Sigmoid colon (tissue), 6 donors: ENCODE measurements at regions not wholly inside any gene's neighbourhood (a gene's known extent, or its start where the extent isn't known, plus 50 kb on each side); places are given as distances from the start of the nearest gene placed in this dataset.

Experiments used
- DNase-seq: peaks from one replicate; pipeline ENCODE4 v3.0.0-alpha.2; 2019
- H3K27ac ChIP-seq, 4 donors: fragments of 200-600 bp; sonication (generic); one replicate each; pipeline ENCODE4 v1.5.1; 2016 to 2019; ENCODE audit warnings: mild to moderate bottlenecking in 1 of 4
- H3K27me3 ChIP-seq, 3 donors: fragments of 200-600 bp; sonication (generic); one replicate each; pipeline ENCODE4 v1.5.1; 2019; ENCODE audit warnings: mild to moderate bottlenecking in 1 of 3
- H3K36me3 ChIP-seq, 4 donors: fragments of 200-600 bp; sonication (generic); one replicate each; pipeline ENCODE4 v1.5.1; 2016 to 2019
- H3K4me1 ChIP-seq, 4 donors: fragments of 200-600 bp; sonication (generic); one replicate each; pipeline ENCODE4 v1.5.1; 2017 to 2019
- H3K4me3 ChIP-seq, 4 donors: fragments of 200-600 bp; sonication (generic); one replicate each; pipeline ENCODE4 v1.5.1; 2017 to 2019; ENCODE audit warnings: mild to moderate bottlenecking in 2 of 4, moderate library complexity in 1 of 4
- H3K9me3 ChIP-seq, 4 donors: fragments of 200-600 bp in 3 of 4; sonication (generic) in 3 of 4; one replicate each; pipeline versions ENCODE4 v1.5.1 to v1.6.1; 2013 to 2019
- CTCF ChIP-seq, 4 experiments: fragments of 450-650 bp in 3 of 4; fragments of 200-600 bp in 1 of 4; IDR thresholded peaks; one replicate each; pipeline ENCODE4 v1.5.1; 2016 to 2019; ENCODE audit warnings: antibody characterized with exemption in 4 of 4, mild to moderate bottlenecking in 3 of 4, moderate library complexity in 2 of 4
- EP300 ChIP-seq, 4 donors: sonication (generic); formaldehyde crosslinking; IDR thresholded peaks; one replicate each; pipeline ENCODE4 v1.6.1; 2017; ENCODE audit warnings: antibody characterized with exemption in 4 of 4
- POLR2A ChIP-seq, 2 donors: fragments of 450-650 bp; IDR thresholded peaks; one replicate each; pipeline ENCODE4 v1.6.1; 2016; ENCODE audit warnings: antibody characterized with exemption in 2 of 2, mild to moderate bottlenecking in 2 of 2, moderate library complexity in 2 of 2
- POLR2AphosphoS5 ChIP-seq, 4 donors: sonication (generic); formaldehyde crosslinking; IDR thresholded peaks; one replicate each; pipeline ENCODE4 v1.6.1; 2017; ENCODE audit warnings: antibody characterized with exemption in 4 of 4
- WGBS, 2 donors: extraction: QIAGEN DNeasy Blood & Tissue Kit; methylation state at CpG; one replicate each; pipeline ENCODE4 v1.1.7; 2013; 5-methylcytosine and 5-hydroxymethylcytosine counted together
- intact Hi-C: fragments of 100-400 bp; cut with DNase I; formaldehyde crosslinking; loops from one replicate; pipeline ENCODE4 v1.15.1; 2023
- donor health status: healthy with polysubstance abuse.
- donor health status: healthy.

- TF ChIP-seq CTCF (IDR thresholded peaks at IDR 0.05), result no peak
- TF ChIP-seq POLR2AphosphoS5 (IDR thresholded peaks at IDR 0.05), result no peak
- TF ChIP-seq EP300 (IDR thresholded peaks at IDR 0.05), result no peak
- no peak for TF ChIP-seq POLR2A (IDR thresholded peaks at IDR 0.05)
- no peak for DNase-seq
- Histone ChIP-seq H3K27ac (no peak overlapping the region), H3K27me3 (no peaks in the 10 kb centered on the region), H3K9me3 (no peaks in the 10 kb centered on the region), H3K4me3 (no peak overlapping the region), H3K4me1 (peaks cover 0 to 4% (median 0%) of the 10 kb centered on the region in 4 donors), H3K36me3 (no peaks in the 10 kb centered on the region)
- 90 to 95% methylated on average over 11 of the region's 11 CpGs for WGBS, 2 donors
- intact Hi-C loops, result no loop called here
Measured at GRCh38 chr2:46825939-46826568, 89.6 kb downstream of the MCFD2 start.

DNA sequence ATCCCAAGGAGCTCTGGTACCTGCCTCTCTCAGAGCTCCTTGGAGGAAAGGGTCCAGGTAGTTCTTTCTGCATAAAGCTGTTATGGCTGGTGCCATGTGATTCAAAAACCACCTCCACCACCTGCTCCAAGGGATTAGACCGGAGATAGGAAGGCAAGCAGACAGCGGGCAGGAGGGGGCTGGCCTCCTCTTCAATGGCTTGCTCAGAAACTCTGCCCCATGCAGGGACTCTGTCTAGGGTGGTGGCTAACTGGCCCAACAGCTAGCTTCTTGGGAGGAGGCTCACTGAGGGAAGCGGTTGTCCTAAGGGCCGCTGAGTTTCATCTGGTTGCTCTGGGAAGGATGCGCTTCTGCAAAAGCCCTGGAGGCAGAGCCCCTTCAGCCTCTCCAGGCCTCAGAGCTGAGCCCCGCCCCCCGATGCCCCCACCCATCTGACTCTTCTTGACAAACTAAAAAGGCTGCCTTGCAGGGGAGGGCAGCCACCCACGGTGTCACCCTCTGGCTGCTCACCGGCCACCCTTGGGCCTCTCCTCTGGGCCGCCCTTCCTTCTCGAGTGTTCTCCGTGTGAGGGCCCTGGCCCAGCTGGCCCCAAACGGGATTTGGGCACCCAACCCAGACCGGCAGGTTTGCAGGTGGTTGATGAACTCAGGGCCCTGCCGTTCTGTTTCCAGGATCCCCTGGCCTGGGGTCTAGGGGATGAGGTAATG, 90.2 kb downstream of the MCFD2 start:
- Histone ChIP-seq H3K36me3 (no peaks in the 10 kb centered on the region), H3K27ac (no peak overlapping the region), H3K27me3 (no peaks in the 10 kb centered on the region), H3K4me1 (peaks cover 0 to 4% (median 0%) of the 10 kb centered on the region in 4 donors), H3K4me3 (no peak overlapping the region), H3K9me3 (no peaks in the 10 kb centered on the region)
- intact Hi-C loops, result no loop called here
- no peak for DNase-seq
- TF ChIP-seq EP300 (IDR thresholded peaks at IDR 0.05) (no peak), CTCF (IDR thresholded peaks at IDR 0.05) (no peak), POLR2AphosphoS5 (IDR thresholded peaks at IDR 0.05) (no peak), POLR2A (IDR thresholded peaks at IDR 0.05) (no peak)
- 89 to 93% methylated on average over 15 of the region's 15 CpGs for WGBS, 2 donors

DNA sequence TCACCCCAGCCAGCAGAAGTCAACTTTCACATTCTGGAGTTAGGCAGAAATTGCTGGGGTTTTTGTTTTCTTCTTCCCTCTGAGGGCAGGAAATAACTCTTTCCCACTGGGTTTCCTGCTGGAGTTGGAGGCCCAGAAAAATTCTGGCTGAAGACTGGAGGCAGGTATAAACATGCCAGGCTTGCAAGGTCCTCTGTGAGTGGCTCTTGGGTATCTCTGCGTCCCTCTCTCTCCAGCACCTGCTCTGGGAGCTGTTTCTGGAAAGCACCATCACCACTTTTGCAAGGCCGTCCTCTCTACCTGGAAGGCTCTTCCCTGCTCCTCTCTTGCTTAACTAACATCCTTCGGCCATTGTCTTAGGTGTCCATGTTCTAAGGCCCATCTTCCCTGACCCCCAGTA, 91.0 kb downstream of the MCFD2 start:
- no peak overlapping the region for H3K27ac ChIP-seq
- no peak for DNase-seq
- H3K9me3 ChIP-seq, result no peaks in the 10 kb centered on the region
- 93 to 95% methylated on average over 3 of the region's 3 CpGs for WGBS, 2 donors
- TF ChIP-seq CTCF (IDR thresholded peaks at IDR 0.05) (no peak), POLR2AphosphoS5 (IDR thresholded peaks at IDR 0.05) (no peak), EP300 (IDR thresholded peaks at IDR 0.05) (no peak), POLR2A (IDR thresholded peaks at IDR 0.05) (no peak)
- H3K36me3 ChIP-seq, result no peaks in the 10 kb centered on the region
- peaks cover 0 to 4% (median 0%) of the 10 kb centered on the region in 4 donors for H3K4me1 ChIP-seq
- H3K4me3 ChIP-seq, result no peak overlapping the region
- H3K27me3 ChIP-seq, result no peaks in the 10 kb centered on the region
- intact Hi-C loops, result no loop called here

DNA sequence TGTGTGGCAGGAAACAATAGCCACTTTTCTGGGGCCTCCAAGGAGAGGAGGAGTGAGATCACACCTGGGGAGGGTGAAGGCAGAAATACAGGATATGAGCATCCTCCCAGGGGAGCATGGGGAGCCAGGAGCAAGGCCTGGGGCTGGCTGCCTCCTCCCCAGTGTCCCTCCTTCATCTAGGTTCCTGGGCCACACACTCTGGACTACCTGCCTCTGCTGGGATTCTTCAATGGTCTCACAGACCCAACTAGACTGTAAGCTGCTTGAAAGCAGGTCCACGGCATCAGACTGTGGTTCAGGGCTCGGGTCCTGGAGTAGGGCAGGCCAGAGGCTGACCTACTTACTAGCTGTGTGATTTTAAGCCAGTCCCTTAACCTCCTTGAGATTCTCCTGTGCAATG, 94.0 kb downstream of the MCFD2 start:
- 91 to 97% methylated on average over 2 of the region's 2 CpGs for WGBS, 2 donors
- intact Hi-C loops, result no loop called here
- Histone ChIP-seq H3K27me3 (no peaks in the 10 kb centered on the region), H3K4me1 (peaks cover 0 to 23% (median 22%) of the 10 kb centered on the region in 4 donors), H3K9me3 (no peaks in the 10 kb centered on the region), H3K36me3 (no peaks in the 10 kb centered on the region), H3K4me3 (no peak overlapping the region), H3K27ac (peak overlapping the region in 1 of 4 donors; percentile 1)
- TF ChIP-seq EP300 (IDR thresholded peaks at IDR 0.05) (no peak), CTCF (IDR thresholded peaks at IDR 0.05) (no peak), POLR2AphosphoS5 (IDR thresholded peaks at IDR 0.05) (no peak), POLR2A (IDR thresholded peaks at IDR 0.05) (no peak)
- no peak for DNase-seq
